Heart left ventricle (tissue), 13 donors: ENCODE measurements at regions not wholly inside any gene's neighbourhood (a gene's known extent, or its start where the extent isn't known, plus 50 kb on each side); places are given as distances from the start of the nearest gene placed in this dataset.

Source experiments
- POLR2A ChIP-seq, 2 donors: fragments of 450-650 bp; IDR thresholded peaks; one replicate each; pipeline ENCODE4 v1.6.1; 2017; ENCODE audit warnings: antibody characterized with exemption in 2 of 2, mild to moderate bottlenecking in 2 of 2, moderate library complexity in 2 of 2
- TF ChIP-seq, protein P1 (sequence below), 12 donors: fragments of 200-600 bp; sonication (generic) in 4 of 12; IDR thresholded peaks; one replicate each; pipeline versions ENCODE4 v1.5.0 to v1.8.0; 2018 to 2022; ENCODE audit warnings: antibody characterized with exemption in 12 of 12, mild to moderate bottlenecking in 5 of 12
- donor health status: ischemic (EF 13 %, LVEDD 7.1; RV severe dilation, severe dysfunction).
- donor health status: DM: no; HTN: yes; CAD: no.
- donor health status: DM: no; HTN: no; CAD: no.
- donor health status: ischemic (EF 25% LVEDD 6.9; RV normal size, moderate dysfunction).
- donor health status: ischemic (EF 25% LVEDD 5.7; RV mildly dilated, moderate dysfunction).
- donor health status: ischemic (EF 35%, LVEDD 5.7; RV mildly dilated, moderate dysfunction).
- donor health status: nonischemic (EF 11% LVEDD 7.7; RV severe dilation, severe dysfunction).
- donor health status: DM: yes; HTN: yes; CAD: no.
- donor health status: PGD.
- donor health status: ischemic (EF 29% LVEDD 5.4; RV normal size, mild dysfunction).
- donor health status: nonischemic (EF 23%, LVEDD 6.1; RV moderate dilation, normal function).

- TF ChIP-seq, protein P1, sequence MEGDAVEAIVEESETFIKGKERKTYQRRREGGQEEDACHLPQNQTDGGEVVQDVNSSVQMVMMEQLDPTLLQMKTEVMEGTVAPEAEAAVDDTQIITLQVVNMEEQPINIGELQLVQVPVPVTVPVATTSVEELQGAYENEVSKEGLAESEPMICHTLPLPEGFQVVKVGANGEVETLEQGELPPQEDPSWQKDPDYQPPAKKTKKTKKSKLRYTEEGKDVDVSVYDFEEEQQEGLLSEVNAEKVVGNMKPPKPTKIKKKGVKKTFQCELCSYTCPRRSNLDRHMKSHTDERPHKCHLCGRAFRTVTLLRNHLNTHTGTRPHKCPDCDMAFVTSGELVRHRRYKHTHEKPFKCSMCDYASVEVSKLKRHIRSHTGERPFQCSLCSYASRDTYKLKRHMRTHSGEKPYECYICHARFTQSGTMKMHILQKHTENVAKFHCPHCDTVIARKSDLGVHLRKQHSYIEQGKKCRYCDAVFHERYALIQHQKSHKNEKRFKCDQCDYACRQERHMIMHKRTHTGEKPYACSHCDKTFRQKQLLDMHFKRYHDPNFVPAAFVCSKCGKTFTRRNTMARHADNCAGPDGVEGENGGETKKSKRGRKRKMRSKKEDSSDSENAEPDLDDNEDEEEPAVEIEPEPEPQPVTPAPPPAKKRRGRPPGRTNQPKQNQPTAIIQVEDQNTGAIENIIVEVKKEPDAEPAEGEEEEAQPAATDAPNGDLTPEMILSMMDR (IDR thresholded peaks at IDR 0.05), result no peak
- TF ChIP-seq POLR2A (IDR thresholded peaks at IDR 0.05), result no peak
These were observed 254.4 kb downstream of the FAM72C start for GRCh38 chr1:143717434-143717833.
